BJ (cell line): ENCODE measurements at regions not wholly inside any gene's neighbourhood (a gene's known extent, or its start where the extent isn't known, plus 50 kb on each side); places are given as distances from the start of the nearest gene placed in this dataset.

Experiments
- CTCF ChIA-PET: fragments of 350-600 bp; formaldehyde crosslinking; extraction: SDS; loops from one replicate; lab custom pipeline; 2021; ENCODE audit warnings: antibody characterized with exemption, inconsistent platforms; lab: Yijun Ruan, JAX
- POLR2A ChIA-PET: fragments of 300-600 bp; sonication (Branson Sonifier 250); formaldehyde crosslinking; extraction: SDS; loops from one replicate; lab custom pipeline; 2021; ENCODE audit warnings: antibody characterized with exemption; lab: Charles Lee
- DNase-seq: peaks from one replicate; pipeline ENCODE4 v3.0.0-alpha.2; 2011; ENCODE audit warnings: low read depth
- H3K27me3 ChIP-seq: 2 replicates; pipeline ENCODE4 v1.6.0; 2011; ENCODE audit warnings: low read length; ENCODE audit not compliant: control insufficient read depth, insufficient read depth
- H3K36me3 ChIP-seq: 2 replicates; pipeline ENCODE4 v1.5.1; 2011; ENCODE audit warnings: low read length; ENCODE audit not compliant: control insufficient read depth, insufficient read depth
- H3K4me3 ChIP-seq: 2 replicates; pipeline ENCODE4 v1.5.1; 2011; ENCODE audit warnings: low read depth, mild to moderate bottlenecking, control low read depth, low read length
- TF ChIP-seq, protein P1 (sequence below): IDR thresholded peaks from 2 replicates; pipeline ENCODE4 v1.5.1; 2011; ENCODE audit warnings: low read depth, mild to moderate bottlenecking, control low read depth, inconsistent platforms, low read length, moderate library complexity; ENCODE audit not compliant: insufficient read depth

DNA sequence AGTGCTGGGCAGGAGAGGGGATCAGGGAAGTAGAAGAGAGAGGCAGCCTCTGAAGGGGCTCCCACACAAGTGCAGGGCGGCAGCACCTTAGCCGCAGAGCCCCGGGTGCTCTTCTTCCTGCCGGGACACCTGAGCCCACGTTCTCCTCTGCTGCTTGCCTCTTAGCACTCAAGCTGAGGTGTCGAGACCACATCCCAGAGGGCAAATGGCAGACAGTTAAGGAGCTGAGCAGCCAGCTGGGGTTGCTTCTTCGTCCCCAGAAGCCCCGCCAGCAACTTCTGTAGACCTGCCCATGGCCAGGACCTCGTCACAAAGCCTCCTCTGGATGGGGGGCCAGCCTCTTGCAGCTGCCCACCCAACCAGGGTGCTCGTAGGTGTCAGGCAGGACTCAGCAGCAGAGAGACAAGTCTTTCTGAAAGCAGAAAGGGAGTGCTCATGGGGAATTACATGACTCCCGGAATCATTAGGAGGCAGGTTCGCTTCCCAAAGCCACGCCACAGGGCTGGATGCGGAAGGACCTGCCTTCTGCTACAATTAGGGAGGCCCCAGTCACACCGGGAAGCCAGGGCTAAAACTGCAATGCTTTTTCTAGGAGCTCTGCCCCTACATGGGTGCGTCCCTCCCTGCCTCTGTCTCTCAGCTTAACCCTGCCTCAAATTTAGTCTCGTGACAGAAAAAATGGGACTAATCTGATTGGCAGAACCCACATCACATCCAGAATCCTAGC is 141.4 kb upstream of the RAB4A start:
- TF ChIP-seq, protein P1, sequence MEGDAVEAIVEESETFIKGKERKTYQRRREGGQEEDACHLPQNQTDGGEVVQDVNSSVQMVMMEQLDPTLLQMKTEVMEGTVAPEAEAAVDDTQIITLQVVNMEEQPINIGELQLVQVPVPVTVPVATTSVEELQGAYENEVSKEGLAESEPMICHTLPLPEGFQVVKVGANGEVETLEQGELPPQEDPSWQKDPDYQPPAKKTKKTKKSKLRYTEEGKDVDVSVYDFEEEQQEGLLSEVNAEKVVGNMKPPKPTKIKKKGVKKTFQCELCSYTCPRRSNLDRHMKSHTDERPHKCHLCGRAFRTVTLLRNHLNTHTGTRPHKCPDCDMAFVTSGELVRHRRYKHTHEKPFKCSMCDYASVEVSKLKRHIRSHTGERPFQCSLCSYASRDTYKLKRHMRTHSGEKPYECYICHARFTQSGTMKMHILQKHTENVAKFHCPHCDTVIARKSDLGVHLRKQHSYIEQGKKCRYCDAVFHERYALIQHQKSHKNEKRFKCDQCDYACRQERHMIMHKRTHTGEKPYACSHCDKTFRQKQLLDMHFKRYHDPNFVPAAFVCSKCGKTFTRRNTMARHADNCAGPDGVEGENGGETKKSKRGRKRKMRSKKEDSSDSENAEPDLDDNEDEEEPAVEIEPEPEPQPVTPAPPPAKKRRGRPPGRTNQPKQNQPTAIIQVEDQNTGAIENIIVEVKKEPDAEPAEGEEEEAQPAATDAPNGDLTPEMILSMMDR: no peak
- H3K27me3 ChIP-seq: 0 out of 2 replicates have a peak, but pooled peaks cover 3% of the 10 kb centered on the region
- CTCF ChIA-PET: no interaction called here
- no peak for DNase-seq
- POLR2A ChIA-PET: no interaction called here
- no peak overlapping the region for H3K4me3 ChIP-seq
- H3K36me3 ChIP-seq: no peaks in the 10 kb centered on the region

DNA sequence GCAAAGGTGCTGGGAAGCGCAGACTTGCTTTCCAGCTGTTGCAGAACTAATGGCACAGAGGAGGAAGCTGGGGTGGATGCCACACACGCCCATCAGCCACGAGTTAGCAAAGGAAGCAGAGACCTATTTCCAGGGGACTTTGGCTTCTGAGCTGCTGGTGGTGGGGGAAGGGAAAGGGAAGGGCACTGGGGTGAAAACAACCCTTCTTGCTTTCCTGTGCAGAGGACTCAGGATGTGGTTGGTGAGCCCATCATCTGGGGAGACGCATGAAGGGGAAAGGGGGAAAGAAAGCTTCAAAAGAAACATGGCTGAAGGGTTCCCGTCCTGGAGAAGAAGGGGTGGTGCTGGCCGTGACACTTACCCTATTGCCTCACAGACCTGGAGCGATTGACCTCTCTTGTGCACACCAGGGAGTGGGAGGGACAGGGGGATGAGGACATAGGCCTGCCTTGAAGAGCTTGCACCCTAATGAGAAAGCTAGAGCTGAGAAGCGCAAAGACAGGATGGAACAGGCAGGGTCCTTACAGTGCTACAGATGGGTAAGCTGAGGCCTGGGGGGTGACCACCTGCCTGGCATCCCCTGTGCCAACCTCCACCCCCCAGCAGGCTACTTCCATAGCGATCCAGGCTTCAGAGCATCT is 140.8 kb upstream of the RAB4A start:
- TF ChIP-seq, protein P1: no peak
- no peak for DNase-seq
- ChIA-PET CTCF (no interaction called here), POLR2A (no interaction called here)
- H3K4me3 ChIP-seq: no peak overlapping the region
- 0 out of 2 replicates have a peak, but pooled peaks cover 3% of the 10 kb centered on the region for H3K27me3 ChIP-seq
- no peaks in the 10 kb centered on the region for H3K36me3 ChIP-seq

DNA sequence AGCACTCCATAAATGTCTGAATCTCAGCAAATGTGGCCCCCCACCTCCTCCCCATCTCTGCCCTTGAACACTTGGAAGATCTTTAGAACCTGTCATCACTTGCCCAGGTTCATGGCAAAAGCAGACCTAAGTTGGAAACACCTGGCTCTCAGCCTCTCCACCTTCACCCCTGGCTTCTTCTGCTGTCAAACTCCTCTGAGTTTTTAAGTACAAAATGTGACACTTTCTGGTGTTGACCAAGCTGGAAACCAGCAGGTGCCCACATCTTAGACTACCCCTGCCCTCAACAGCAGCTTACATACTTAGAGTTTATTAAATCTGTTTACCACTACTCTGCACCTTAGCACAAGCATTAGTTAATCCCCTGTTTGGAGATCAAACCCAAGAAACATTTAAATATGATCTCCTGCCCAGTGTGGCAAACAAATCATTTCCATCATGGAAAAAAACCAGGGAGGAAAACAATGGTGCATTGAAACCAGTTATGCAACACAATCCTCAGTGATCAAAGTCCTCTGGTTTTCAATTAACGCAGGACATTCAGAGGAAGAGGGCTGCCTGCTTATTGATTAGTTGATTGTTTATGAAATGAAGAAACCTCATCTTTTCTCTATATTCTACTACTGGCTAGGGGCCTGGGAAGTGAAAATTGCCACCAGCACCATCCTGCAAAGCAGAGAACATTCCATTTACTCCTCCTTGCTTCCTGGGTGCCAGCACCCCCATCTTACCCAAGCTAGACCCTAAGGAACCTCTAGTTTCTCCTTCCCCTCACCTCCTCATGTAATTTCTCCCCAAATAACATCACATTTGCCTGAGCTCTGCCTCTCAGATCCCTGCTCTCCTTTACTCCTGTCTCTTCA is 139.4 kb upstream of the RAB4A start:
- H3K36me3 ChIP-seq: no peaks in the 10 kb centered on the region
- H3K27me3 ChIP-seq: 0 out of 2 replicates have a peak, but pooled peaks cover 3% of the 10 kb centered on the region
- H3K4me3 ChIP-seq: no peak overlapping the region
- DNase-seq: no peak
- ChIA-PET CTCF (no interaction called here), POLR2A (no interaction called here)
- TF ChIP-seq, protein P1: no peak

DNA sequence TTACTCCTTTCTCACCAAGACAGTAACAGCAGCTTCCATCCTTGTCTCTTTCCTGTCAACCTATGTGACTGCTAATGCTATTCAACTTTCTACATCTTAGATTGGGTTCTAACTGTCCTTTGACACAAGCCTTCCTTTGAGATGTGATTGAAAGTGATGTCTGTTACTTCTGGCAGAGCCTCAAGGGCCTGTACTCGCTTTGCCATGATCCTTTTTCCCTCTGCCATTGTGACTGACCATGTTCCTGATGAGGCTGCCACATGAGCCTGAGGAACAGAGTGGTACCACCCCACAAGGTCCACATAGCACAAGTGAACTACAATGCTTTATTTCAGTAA is 138.8 kb upstream of the RAB4A start:
- ChIA-PET CTCF (interaction anchor here (0.7 kb wide), 1 partner anchor 19 kb away, joined by 3 read pairs; no protein-coding TSS in a partner anchor), POLR2A (no interaction called here)
- TF ChIP-seq, protein P1: no peak
- H3K4me3 ChIP-seq: no peak overlapping the region
- DNase-seq: no peak
- 0 out of 2 replicates have a peak, but pooled peaks cover 3% of the 10 kb centered on the region for H3K27me3 ChIP-seq
- H3K36me3 ChIP-seq: no peaks in the 10 kb centered on the region

DNA sequence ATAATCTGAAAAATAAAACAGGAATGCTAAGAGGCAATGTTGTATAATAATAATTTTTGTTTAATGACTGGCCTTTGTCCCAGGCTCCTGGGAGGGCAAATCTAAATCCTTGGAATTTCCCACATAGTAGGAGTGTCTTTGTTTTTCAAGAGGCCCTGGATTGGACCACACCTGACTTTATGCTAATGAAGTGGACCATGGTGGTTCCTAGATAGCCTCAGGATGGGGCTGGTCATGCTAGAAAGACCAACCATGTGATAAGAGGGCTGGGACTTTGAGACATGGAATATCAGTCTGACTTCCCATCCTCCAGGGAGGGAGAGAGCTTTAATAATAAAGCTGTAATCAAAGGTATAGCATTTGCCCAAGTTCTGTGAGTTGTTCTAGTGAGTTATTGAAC is 138.2 kb upstream of the RAB4A start:
- ChIA-PET POLR2A (no interaction called here), CTCF (interaction anchor here (0.7 kb wide), 1 partner anchor 18 kb away, joined by 3 read pairs; no protein-coding TSS in a partner anchor)
- Histone ChIP-seq H3K4me3 (no peak overlapping the region), H3K27me3 (0 out of 2 replicates have a peak, but pooled peaks cover 3% of the 10 kb centered on the region), H3K36me3 (no peaks in the 10 kb centered on the region)
- TF ChIP-seq, protein P1: no peak
- DNase-seq: no peak
